HG03135 (cell line): ENCODE measurements at regions not wholly inside any gene's neighbourhood (a gene's known extent, or its start where the extent isn't known, plus 50 kb on each side); places are given as distances from the start of the nearest gene placed in this dataset.
"Not testable (repeated sequence)": the region's sequence is repeated elsewhere in the genome, so short reads cannot be mapped to it uniquely, and the experiment has no call there.

Experiments used
- ATAC-seq: cut with Tn5 transposase; IDR thresholded peaks from one replicate; pipeline ENCODE4 v1.9.1; 2021; ENCODE audit warnings: mild to moderate bottlenecking, moderate library complexity; ENCODE audit not compliant: unreplicated experiment

DNA sequence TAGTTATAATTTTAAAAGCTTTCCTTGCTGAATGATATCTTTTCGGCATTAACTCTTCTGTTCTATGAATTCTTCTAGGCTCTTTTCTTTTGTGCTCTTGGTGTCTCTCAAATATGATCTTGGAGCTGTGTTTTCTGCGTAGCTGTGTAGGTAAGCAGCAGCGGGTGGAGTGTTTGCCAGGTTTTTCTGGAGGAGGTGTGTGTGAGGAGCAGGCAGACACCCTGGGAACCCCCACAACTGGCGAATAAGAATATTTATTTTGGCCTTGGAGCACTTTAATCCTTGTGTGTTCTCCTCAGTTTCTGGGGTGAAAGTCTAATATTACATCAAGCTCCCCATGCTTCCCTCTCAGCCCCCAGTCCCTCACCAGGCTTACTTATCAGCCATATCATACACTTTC is 232.0 kb upstream of the FANCL start:
- ATAC-seq: no peak

DNA sequence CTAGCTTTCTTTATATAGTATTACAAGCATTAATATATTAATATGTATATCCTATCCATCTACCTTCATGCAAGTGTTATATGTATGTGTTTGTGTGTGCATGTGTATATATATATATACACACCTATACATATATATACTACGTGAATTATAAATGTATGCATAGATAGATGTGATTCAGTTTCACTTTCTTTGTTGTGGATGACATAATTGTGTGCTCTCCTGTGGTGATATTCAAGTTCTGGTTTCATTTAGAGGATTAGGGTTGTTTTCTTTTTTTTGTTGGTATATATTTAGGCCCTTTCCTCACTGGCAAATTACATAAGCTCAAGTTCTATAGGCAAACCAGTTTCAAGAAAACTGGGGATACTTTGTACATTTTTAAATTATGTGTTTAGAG is 225.7 kb upstream of the FANCL start:
- peak; percentile 67 for ATAC-seq

DNA sequence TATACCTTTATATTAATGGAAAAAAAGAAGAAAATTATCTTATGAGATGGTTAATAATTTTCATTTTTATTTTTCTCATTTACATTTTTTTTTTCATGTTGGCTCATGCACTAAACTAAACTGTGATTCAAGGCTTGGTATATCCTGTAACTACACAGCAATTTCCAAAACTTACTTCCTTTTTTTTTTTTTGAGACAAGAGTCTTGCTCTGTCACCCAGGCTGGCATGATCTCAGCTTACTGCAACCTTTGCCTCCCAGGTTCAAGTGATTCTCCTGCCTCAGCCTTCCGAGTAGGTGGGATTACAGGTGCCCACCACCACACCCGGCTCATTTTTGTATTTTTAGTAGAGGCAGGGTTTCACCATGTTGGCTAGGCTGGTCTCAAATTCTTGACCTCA is 224.9 kb upstream of the FANCL start:
- not testable (repeated sequence) for ATAC-seq

DNA sequence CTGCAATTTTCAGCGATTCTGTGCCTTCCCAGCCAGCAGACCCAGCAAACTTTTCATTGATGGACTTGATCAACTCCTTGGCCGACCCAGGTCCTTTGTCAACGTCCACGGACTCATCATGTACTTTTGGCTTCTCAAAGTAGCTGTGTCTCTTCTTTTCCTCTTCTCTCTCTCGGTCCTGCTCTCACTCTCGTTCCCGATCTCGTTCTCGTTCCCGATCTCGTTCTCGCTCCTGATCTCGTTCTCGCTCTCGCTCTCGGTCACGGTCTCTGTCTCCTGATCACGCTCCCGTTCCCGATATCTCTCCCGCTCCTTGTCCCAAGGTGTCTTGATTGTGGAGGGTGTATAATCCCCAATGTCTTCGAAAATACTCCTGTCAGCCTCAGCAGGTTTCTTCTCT is 219.5 kb upstream of the FANCL start:
- ATAC-seq: no peak

DNA sequence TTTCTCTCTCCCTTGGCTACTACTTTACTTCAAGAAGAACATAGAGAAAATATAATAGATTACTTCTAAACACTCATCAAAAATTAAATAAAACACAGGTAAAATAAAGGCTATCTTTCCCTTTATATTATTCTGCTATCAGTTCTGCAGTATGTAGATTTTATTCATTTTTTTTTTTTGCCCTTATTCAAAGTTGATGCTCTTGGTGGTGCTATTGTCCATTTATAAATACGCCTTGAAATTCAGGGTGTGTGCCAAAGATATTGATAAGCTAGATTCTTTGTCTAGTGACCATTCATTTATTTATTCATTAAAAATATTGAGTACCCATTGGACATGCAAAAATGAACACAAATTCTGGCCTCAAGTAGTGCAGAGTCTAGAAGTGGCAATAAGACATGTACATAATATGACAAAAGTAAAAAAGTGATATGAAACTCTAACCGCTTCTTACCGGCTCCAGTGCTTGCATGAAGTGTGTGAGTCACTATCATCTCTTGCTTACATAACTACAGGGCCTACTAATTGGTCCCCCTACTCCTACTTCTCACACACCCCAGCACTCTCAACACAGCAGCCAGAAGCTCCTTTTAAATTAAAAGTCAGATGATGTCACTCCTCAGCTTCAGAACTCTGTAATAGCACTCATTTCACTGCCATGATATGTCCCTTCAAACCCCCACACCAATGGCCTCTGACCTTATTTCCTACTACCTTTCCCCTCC is 208.3 kb upstream of the FANCL start:
- peak; percentile 89 for ATAC-seq

DNA sequence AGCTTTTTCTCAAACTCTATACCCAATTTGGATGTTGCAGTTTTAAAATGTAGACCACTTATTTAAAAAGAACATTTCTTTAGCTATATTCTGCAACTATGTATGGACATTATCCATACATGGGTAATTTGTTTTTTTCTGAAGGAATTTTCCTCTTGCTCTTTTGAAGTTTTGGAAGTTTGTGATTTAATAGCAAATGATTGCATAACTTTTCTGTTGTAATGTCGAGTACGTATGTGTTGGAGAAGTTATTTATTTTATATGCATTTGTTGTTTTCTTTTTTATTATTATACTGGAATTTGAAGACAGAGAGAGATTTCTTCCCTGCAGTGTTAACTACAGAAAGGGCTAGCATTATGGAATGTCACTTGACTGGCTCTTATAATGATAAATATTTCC is 207.7 kb upstream of the FANCL start:
- ATAC-seq: no peak

DNA sequence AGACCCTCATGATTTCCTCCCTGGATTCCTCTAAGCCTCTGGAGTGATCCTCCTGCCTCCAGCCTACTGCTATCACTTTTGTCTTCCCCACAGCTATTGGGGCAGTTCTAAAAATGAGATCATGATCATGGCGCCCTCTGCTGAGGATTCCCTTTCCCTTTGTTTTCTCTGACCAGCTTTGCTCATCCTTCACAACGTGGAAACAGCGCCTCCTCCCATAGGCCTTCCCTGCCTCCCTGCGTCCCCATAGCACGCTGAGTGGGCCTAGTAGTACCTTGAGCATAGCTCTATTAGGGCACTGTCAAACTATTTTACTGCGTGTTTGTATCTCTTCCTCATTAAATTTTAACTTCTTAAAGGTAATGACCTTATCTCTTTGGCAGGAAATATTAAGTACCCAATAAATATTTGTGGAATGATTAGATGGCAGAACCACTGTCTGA is 207.0 kb upstream of the FANCL start:
- ATAC-seq: no peak

DNA sequence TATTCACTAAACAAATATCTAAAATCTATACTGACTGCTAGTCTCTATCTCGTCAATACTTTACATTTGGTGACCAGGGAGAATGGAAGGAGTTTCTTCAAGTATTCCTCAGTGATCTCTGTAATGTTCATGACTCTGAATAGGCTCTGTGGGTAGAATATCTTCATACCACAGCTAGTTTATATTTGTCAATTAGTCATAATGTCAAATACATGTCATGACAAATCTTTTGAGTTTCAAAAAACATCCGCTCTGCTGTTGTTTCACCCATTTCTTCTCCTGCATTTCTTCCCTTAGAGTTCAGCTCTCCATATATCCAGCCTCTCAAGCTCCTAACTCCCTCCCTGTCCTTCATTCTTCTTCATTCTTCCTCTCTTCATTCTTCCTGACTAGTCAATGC is 206.5 kb upstream of the FANCL start:
- no peak for ATAC-seq

DNA sequence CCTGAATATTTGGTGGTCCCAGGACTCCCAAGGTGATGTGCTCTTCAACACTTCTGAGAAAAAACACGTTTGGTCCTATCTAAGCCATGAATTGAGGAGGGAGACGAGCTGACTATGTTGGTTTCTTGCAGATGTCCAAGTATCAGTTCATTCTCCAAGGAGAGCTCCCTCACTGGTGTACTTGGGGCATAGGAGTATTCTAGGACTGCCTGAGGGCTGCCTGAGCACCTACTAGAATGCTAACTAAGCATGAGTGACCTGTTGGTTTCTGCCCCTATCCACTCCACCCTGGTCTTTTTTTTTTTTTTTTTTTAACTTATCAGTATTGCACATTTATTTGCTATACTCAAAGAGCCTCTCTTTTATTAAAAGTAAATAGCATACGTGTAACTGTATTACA is 200.5 kb upstream of the FANCL start:
- no peak for ATAC-seq

DNA sequence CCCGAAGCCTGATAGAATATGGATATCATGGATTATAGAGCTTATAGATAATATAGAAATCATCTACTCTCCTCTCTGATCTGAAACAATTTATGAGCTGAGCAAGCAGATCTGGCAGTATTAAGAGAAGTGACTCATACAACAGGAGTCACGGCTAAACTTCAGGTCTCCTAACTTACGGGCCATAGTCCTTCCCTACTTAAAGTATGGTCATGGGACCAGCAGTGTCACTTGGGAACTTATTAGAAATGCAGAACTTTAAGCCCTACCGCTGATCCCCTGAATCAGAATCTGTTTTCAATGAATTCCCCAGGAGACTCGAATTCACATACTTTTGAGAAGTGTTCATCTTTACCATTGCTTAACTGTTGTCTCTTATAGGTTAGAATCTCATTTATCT is 195.7 kb upstream of the FANCL start:
- no peak for ATAC-seq

DNA sequence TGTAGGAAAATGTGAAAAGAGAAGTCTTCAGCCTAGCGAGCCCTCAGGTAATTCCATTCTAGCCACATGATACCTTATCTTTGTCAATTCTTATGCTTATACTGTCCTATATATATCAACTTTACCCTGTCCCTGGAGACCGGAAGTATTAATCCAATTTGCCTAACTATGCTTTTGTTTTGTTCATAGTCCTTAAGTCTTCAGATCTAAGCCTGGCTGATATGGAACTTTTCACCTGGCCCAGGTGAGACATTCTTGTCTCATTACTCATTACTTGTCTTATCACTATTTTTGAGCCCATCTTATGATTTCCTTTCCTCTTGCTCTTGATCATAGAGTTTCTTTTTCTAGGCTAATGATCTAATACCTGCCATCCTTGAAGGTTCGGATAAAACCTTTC is 194.1 kb upstream of the FANCL start:
- no peak for ATAC-seq

DNA sequence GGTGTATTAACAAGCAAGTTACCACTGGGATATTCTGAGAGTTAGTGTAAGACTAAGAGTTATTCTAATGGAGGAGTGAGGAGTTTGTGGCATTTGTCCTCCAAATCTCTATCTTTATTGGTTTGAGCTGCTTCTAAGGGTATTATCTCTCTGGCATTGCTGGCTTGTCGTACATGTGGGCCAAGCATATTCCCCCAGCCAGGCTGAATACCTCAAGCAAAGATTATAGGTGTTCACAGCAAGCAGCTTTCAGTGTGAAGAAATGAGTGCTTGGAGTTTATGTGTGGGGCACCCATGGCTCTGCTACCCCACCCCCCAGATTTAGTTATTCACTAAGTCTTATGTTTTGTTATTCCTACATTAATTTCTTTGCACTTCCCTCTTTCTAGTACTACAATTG is 193.6 kb upstream of the FANCL start:
- no peak for ATAC-seq

DNA sequence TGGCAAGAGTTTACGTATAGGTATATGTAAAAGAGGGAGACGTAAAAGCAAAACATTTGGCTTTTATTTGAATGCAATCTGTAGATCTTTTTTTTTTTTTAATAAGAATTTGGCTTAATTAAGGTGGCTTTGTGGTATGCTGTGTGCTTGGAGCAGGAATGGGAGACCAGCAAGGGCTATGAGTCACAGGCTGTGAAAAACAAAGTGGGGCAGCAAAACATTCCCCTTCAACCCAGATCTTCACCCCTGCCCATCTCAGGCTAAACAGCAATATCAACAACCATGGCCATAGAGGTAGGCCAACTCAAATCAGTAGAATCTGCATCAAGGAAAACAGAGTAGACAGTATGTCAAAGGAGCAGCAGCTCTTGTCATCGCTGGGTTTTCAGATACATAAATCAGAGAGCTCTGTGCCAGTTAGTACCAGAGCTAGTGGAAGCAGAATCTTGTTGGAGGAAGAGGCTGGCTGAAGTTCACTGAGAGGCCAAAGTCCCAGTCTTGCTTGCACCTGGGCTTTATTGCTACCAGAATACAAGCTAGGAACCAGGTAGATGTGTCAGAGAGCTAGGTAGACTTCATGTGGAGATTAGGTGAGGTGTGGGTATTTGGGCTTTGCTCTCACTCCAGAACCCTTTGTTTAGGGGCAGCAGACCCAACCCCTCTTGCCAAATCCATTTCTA is 191.5 kb upstream of the FANCL start:
- ATAC-seq: no peak

DNA sequence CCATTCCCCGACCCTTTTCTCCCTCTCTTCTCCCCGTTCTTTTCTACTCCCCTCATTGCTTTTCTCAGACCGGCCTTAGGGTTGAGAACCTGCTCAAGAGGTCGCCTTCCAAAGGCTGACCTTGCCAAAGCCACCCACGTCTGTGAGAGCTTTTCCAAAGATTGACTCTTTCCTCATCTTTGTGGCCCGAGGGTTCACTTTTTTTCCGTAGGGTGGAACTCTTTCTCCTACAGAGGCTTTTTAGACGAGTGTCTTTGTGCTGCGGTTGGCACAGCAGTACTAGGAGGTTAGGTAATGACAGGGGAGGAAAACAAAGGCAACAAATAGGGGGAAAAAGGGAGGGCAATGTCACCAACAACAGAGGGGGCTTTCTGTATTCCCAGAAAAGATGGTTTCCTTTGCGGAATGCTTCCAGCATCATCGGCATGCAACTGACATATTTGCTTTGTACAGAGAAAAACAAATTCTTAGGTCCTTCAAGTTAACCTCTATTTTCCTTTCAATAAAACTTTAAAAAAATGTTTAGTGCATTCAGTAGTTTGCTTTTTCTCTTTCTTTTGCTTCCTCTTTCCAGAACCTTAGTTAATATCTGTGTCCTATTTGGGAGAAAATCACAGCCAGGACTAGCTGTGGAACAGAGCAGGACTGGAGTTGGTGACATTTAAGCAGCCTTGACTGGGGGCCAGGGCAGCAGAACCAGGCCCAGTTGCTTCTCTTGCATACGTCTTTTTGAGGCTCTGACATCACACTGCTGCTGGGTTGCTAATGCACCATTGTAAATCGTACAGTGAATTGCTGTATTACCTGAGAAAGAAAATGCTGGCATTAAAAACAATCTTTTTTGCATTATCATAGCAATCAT is 188.1 kb upstream of the FANCL start:
- no peak for ATAC-seq

DNA sequence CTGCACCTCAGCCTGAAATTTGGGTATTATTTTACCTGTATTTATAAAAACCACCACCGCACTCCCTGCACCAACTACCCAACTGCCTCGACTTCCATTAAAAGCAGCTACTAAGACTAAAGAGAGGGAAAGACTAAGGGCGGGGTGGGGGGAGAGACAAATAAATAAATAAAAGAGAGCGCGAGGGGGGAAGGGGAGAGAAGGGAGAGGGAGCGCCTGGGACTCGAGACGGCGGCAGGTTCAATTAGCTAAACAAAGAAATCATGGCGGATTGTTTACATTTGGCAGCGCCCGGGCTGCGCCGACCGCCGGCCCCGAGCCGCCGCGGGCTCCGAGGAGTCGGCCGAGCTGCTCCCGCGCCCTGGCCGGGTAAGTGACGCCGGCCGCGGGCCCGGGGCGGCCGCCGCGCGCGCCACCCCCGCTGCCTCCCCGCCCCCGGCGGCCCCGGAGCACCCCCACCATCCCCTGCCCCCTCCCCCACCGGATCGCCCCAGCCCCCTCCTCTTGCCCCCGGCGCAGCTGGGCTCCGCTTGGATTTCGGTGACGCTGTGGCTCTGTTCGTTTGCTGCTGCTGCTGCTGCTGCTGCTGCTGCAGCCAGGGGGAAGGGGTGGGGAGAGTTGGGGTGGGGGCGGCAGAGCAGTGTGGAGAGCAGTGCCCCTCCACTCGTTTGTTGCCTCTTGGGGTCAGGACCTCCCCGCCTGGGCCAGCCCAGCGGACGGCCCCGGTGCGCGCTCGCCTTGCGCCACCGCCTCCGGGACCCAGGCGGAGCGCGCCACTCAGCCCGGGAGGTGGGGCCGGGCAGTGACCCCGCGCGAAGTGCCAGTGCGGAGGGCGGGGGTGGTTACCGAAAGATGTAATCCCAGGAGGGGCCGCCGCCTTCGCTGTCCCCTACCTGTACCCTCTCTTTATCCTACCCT is 187.2 kb upstream of the FANCL start:
- peak; percentile 47 for ATAC-seq

DNA sequence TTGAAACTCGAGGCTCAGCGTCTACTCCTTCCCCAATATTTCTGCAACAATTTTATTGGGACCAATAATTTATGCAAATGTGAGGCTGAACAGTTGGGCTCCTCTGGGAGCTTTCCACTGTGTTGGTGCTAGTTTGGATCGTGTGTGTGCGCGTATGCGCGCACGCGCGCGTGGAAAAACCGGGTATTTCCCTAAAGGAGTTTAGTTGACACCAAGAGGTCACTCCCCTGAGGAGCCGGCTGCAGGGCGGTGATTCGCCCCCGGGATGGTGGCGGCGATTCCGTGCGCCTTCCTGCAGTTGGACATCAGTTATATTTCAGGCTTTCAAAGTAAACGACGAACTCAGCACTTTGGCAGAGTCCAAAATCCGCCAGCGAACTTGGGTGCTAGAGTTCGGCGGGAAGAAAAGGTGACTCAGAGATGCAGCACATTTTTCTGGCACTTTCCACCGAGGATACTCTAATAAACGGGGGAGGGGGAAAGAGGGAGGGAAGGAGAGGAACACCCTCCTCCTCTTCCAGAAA is 186.5 kb upstream of the FANCL start:
- ATAC-seq: no peak

DNA sequence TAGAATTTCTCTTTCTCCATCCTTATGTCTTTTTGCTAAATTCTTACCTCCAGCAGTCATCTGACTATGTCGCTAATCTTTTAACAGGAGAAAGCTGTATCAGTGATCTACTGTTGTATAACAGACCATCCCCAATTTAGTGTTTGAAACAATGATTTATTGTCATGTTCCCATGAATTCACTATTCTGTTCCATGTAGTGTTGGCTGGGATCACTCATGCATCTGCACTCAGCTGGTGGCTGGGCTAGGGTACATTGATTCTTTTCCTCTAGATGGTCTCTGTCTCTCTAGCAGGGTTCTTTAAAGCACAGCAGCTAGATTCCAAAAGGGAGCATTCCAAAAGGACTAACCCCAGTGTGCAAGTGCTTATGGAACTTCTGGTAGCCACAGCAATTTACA is 184.2 kb upstream of the FANCL start:
- no peak for ATAC-seq

DNA sequence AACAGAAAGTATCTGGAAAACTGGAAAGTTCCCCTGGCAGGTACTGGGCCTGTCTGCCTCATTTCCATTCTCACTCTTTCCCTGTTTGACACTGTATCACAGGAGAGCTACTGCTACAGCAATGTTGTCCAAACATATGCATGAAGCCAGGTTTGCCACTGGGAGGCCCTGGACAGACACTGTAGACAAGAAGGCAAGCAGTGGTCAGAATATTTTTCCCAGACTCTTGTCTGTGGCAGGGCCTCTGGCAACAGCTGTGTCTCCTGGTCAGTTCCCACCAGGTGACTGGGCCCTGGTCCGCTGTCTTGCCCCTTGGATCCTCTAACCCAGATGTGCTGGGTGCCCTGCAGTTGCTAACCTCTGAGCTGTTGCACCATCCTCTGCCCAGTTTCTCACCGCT is 178.9 kb upstream of the FANCL start:
- no peak for ATAC-seq

DNA sequence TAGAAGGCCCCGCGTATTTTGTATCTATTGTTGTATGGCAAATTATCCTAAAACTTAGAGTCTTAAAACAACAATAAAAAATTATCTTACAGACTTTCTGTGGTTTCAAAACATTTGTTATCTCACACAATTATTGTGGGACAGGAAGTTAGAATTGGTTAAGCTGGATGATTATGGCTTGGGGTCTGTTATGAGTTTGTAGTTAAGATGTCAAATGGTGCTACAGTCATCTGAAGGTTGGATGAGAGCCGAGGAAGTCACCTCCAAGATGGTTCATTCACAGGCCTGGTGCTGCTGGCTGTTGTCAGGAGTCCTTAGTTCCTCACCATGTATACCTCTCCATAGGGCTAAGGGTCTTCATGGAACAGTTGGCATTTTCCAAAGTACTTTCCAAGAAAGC is 175.6 kb upstream of the FANCL start:
- ATAC-seq: no peak

DNA sequence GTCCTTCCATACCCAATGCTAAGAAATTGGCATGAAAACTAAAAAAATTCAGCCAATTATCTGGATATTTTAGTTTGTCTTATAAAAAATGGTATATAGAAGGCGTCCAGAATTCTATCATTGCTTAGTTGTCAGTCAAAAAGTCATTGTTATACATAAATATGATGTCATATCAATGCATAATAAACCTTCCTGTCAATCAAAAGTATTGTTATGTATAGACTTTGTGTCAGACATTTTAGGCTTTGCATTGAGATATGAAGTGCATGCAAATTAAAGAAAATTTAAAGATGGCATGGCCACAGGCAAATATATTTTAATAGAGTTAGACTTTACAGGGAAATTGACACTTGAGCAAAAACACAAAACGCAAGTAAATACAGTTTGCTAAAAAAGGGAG is 173.4 kb upstream of the FANCL start:
- no peak for ATAC-seq

DNA sequence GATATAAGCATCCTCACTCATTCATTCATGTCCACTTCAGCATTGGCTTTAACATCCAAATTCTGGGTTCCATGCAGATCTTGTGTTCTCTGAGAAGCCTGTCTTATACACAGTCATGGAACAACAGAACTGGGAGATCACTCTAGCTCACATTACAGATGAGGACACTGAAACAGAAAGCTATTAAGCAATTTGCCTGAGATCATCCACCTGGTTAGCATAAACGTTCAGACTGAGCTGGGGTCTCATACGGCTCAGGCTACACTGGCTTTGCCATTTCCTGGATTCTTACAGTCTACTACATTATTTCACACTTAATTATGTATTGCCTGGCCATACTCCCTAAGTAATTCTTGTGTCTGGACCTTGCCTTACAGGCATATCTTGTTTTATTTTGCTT is 169.4 kb upstream of the FANCL start:
- no peak for ATAC-seq
